ENCODE measurements at regions not wholly inside any gene's neighbourhood (a gene's known extent, or its start where the extent isn't known, plus 50 kb on each side); places are given as distances from the start of the nearest gene placed in this dataset.

GRCh38 chr11:95494856-95495255, 263.9 kb upstream of the SESN3 start:
- ATAC-seq (no peak), DNase-seq (ENCODE audit: low spot score) (no peak)

DNA sequence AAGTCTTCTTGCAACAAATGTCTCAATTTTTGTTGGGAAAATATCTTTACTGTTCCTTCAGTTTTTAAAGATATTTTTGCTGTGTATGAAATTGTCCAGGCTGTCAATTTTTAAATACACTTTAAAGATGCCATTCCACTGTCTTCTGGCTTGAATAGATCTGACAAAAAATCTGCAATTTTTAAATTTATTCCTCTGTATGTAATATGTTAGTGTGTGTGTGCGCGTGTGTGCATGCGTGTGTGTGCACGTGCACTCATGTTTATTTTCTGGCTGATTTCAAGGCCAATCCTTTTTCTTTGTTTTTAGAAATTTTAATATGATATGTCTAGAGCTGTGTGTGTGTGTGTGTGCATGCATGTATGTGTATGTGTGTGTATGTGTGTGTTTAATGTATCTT, 263.2 kb upstream of the SESN3 start:
- DNase-seq (ENCODE audit: low spot score) (no peak), ATAC-seq (no peak)

GRCh38 chr11:95490625-95491024, 259.6 kb upstream of the SESN3 start:
- DNase-seq (ENCODE audit: low spot score): no peak
- ATAC-seq: no peak

DNA sequence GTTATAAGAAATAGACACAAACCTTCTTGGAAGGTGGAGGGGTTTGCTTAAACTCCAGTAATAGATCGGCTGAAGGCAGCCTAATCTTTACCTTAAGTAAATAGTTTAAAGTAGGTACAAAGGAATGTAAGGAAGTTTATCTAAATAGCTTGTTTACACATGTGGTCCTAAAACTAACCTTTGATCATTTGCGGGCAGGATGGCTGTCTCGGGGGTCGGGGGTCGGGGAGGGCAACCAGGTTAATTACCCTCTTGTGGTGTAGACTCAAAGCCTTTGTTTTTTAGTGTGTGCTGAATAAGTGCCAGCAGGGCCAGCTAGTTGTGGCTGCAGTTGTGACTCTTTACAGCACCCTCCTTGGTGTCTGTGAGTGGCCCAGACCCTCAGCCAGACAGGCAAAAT, 256.9 kb upstream of the SESN3 start:
- ATAC-seq (no peak), DNase-seq (ENCODE audit: low spot score) (no peak)

DNA sequence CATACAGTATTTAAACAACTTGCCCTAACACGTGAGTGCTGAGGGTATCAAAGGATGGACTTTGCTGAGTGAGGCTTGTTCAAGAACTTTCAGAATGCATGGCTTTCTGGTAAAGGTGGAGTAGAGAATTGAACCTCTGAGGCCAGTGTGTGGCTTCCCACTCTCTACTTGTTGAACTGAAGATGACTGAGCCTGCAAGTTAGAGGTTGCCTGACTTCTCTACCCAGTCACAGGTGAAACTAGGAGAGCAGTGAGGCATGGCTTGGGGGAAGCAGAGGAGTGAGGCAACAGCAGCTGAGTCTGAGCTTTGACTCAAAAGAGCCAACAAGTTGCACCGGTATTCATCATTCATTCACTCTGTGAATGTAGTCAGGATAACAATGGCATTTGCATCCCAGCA, 256.4 kb upstream of the SESN3 start:
- DNase-seq (ENCODE audit: low spot score) (no peak), ATAC-seq (no peak)

- no peak for ATAC-seq
Measured at GRCh38 chr11:95486979-95487378, 256.0 kb upstream of the SESN3 start.

DNA sequence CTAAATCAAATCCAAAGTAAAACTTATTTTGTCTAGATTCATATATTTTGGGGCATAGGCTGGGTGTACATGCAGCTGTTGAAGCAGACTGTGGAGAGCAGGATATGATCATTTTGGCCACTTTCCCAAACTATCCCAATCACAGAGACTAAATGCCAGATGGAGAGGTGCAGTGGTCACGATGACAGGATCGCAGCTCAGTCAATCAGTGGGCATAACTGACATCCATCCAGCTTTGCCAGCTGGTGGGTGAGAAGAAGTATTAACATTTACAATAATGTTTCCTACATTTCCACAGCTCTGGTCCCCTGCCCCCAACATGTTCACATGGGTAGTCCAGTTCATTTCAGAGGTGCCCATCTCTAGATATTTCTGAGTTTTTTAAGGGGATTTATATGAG, 255.5 kb upstream of the SESN3 start:
- no peak for DNase-seq (ENCODE audit: low spot score)
- ATAC-seq: no peak

More at GRCh38 chr11:95486979-95487378, 256.0 kb upstream of the SESN3 start:
- DNase-seq (ENCODE audit: low spot score): no peak

GRCh38 chr11:95485115-95485900, 254.3 kb upstream of the SESN3 start:
- DNase-seq (ENCODE audit: low spot score): no peak
- ATAC-seq: no peak

DNA sequence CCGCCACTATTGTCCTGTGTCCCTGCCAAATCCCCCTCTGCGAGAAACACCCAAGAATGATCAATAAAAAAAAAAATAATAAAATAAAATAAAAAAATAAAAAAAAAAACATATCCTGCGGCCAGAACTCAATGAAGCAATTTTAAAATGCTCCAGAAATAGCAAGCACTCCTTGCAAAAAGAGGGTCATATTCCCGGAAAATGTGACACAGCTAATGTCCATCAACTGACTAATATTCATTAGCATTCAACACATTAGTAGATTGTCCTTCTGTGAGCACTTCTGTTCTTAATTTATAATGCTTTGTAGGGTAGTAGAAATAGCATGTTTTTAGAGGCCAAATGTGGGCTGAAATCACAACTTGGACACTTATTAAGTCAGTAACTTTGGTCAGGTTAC, 252.3 kb upstream of the SESN3 start:
- DNase-seq (ENCODE audit: low spot score) (no peak), ATAC-seq (no peak)

DNA sequence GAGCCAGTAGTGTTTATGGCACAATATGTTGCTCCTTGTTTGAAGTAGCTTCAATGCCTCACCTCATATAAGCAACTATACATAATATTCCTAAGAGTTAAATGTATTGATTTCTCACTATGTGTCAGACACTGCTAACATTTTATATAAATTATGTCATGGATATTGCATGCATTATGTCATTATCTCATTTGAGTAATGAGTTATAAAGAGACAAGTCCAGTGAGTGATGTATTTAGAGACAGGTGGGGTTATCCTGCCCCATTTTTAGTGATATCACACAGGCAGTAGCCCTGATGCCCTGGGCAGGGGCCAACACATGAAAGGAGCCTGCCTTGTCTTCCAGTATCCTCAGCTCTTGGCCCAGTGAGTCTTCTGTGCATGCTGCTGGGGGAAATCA, 247.0 kb upstream of the SESN3 start:
- no peak for ATAC-seq
- no peak for DNase-seq (ENCODE audit: low spot score)

GRCh38 chr11:95469258-95469657, 238.3 kb upstream of the SESN3 start:
- no peak for ATAC-seq
- DNase-seq (ENCODE audit: low spot score): no peak

GRCh38 chr11:95466416-95466815, 235.4 kb upstream of the SESN3 start:
- DNase-seq (ENCODE audit: low spot score): no peak

DNA sequence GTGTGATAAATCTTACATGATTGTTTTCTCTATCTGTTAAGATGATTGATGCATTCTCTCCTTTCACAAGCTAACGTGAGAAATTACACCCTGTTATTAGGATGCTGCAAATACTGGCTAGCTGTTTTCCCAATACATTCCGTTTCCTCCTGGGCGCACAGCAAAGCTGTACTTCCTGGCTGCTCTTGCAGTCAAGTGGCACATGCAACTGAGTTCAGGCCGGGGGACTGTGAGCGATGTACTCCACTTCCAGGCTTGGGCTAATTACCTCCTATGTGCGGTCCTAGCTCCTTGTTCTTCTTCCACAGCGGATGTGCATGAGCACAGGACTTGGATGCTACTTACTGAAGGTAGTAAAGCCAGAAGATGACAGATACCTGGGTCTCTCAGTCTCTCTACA, 234.9 kb upstream of the SESN3 start:
- DNase-seq (ENCODE audit: low spot score) (no peak), ATAC-seq (no peak)

More at GRCh38 chr11:95466416-95466815, 235.4 kb upstream of the SESN3 start:
- no peak for ATAC-seq

- no peak for DNase-seq (ENCODE audit: low spot score)
Measured at GRCh38 chr11:95461858-95462257, 230.9 kb upstream of the SESN3 start.

DNA sequence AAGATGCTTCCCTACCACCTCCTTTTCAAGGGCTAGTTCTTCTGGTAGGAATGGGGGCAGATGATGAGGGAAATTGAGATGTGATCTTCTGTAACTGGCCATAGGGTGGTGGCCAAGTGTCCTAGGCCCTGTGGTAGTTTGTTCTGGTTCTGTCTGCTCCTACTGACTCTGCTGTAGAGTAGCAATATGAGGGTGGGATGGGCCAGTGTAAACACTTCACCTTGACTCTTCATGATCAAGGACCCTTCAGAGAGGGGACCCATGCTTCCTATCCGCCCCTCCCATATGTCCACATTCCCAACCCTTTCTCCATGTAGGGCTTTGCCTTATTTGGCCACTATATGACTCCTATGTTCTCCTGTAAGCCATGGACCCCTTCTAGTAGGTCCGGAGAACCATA, 230.3 kb upstream of the SESN3 start:
- ATAC-seq (no peak), DNase-seq (ENCODE audit: low spot score) (no peak)

More at GRCh38 chr11:95461858-95462257, 230.9 kb upstream of the SESN3 start:
- ATAC-seq: no peak

GRCh38 chr11:95459291-95460042, 228.5 kb upstream of the SESN3 start:
- ATAC-seq: no peak

DNA sequence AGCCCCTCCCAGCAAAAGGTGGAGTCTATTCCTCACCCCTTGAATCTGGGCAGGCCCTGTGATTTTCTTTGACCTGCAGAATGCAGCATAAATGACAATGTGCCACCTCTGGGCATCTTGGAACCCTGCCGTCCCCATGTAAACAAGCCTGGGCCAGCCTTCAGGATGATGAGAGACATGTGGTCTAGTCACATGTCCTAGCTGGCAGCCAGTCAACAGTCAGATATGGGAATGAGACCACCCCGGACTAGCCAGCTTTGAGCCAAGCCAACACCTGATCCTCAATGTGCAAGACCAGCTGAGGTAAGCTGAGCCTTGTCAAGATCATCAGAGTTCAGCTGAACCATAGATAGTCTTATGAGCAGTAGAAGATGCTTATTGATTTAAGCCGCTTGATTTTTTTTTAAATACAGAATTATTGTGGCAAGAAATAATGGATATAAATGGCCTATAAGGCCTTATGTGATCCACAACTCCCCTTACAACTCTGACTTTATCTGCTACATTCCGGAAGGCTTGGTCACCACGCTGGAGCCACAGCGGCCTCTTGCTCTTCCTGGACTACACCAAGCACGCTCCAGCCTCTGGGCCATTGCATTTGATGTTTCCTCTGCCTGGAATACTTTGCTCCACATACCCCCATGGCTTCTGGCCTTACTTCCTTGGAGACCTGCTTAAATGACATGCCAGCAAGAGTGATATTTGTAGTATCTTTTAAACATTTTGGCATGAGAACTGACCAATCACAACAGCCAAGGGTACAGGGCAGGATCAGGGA, 225.9 kb upstream of the SESN3 start:
- ATAC-seq (no peak), DNase-seq (ENCODE audit: low spot score) (no peak)

More at GRCh38 chr11:95459291-95460042, 228.5 kb upstream of the SESN3 start:
- no peak for DNase-seq (ENCODE audit: low spot score)

GRCh38 chr11:95455228-95455970, 224.4 kb upstream of the SESN3 start:
- no peak for DNase-seq (ENCODE audit: low spot score)
- no peak for ATAC-seq

GRCh38 chr11:95453616-95454171, 222.7 kb upstream of the SESN3 start:
- no peak for ATAC-seq
- DNase-seq (ENCODE audit: low spot score): no peak

GRCh38 chr11:95451682-95452081, 220.7 kb upstream of the SESN3 start:
- ATAC-seq (no peak), DNase-seq (ENCODE audit: low spot score) (no peak)

All from left lobe of liver (tissue), 2 donors.